Gastroesophageal sphincter (tissue), 3 donors: ENCODE measurements at regions not wholly inside any gene's neighbourhood (a gene's known extent, or its start where the extent isn't known, plus 50 kb on each side); places are given as distances from the start of the nearest gene placed in this dataset.

Experiments used
- EP300 ChIP-seq: sonication (generic); formaldehyde crosslinking; IDR thresholded peaks from one replicate; pipeline ENCODE4 v1.6.1; 2017; ENCODE audit warnings: antibody characterized with exemption, mild to moderate bottlenecking
- POLR2A ChIP-seq, 2 donors: fragments of 450-650 bp; IDR thresholded peaks; one replicate each; pipeline ENCODE4 v1.6.1; 2017; ENCODE audit warnings: antibody characterized with exemption in 2 of 2, mild to moderate bottlenecking in 2 of 2, moderate library complexity in 1 of 2
- POLR2AphosphoS5 ChIP-seq: sonication (generic); formaldehyde crosslinking; IDR thresholded peaks from one replicate; pipeline ENCODE4 v1.6.1; 2017; ENCODE audit warnings: antibody characterized with exemption
- TF ChIP-seq, protein P1 (sequence below), 4 experiments: fragments of 200-600 bp in 2 of 4; fragments of 450-650 bp in 2 of 4; sonication (generic) in 1 of 4; IDR thresholded peaks; one replicate each; pipeline ENCODE4 v1.5.1; 2017 to 2019; ENCODE audit warnings: antibody characterized with exemption in 4 of 4, mild to moderate bottlenecking in 2 of 4, moderate library complexity in 2 of 4

DNA sequence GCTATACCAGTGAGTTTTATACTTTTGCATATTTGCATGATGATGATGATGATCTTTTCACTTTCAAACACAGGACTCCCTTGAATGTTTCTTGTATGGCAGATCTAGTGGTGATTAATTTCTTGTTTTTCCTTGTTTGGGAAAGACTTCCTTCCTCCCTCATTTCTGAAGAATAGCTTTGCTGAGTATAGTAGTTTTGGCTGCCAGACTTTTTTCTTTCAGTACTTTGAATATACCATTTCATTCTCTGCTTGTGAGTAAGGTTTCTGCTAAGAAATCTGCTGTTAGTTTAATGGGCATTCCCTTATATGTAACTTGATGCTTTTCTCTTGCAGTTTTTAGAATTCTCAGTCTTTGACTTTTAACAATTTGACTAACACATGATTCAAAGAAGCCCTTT lies 547.4 kb upstream of the CXADR start:
- TF ChIP-seq, protein P1, sequence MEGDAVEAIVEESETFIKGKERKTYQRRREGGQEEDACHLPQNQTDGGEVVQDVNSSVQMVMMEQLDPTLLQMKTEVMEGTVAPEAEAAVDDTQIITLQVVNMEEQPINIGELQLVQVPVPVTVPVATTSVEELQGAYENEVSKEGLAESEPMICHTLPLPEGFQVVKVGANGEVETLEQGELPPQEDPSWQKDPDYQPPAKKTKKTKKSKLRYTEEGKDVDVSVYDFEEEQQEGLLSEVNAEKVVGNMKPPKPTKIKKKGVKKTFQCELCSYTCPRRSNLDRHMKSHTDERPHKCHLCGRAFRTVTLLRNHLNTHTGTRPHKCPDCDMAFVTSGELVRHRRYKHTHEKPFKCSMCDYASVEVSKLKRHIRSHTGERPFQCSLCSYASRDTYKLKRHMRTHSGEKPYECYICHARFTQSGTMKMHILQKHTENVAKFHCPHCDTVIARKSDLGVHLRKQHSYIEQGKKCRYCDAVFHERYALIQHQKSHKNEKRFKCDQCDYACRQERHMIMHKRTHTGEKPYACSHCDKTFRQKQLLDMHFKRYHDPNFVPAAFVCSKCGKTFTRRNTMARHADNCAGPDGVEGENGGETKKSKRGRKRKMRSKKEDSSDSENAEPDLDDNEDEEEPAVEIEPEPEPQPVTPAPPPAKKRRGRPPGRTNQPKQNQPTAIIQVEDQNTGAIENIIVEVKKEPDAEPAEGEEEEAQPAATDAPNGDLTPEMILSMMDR (IDR thresholded peaks at IDR 0.05), result no peak
- TF ChIP-seq EP300 (no peak), POLR2A (IDR thresholded peaks at IDR 0.05) (no peak), POLR2AphosphoS5 (no peak)
